ENCODE measurements at regions not wholly inside any gene's neighbourhood (a gene's known extent, or its start where the extent isn't known, plus 50 kb on each side); places are given as distances from the start of the nearest gene placed in this dataset.

GRCh38 chr6:3659748-3660147 lies 91.8 kb downstream of the PXDC1 start:
- TF ChIP-seq POLR2A (IDR thresholded peaks at IDR 0.05), result no peak
- TF ChIP-seq, protein P1, sequence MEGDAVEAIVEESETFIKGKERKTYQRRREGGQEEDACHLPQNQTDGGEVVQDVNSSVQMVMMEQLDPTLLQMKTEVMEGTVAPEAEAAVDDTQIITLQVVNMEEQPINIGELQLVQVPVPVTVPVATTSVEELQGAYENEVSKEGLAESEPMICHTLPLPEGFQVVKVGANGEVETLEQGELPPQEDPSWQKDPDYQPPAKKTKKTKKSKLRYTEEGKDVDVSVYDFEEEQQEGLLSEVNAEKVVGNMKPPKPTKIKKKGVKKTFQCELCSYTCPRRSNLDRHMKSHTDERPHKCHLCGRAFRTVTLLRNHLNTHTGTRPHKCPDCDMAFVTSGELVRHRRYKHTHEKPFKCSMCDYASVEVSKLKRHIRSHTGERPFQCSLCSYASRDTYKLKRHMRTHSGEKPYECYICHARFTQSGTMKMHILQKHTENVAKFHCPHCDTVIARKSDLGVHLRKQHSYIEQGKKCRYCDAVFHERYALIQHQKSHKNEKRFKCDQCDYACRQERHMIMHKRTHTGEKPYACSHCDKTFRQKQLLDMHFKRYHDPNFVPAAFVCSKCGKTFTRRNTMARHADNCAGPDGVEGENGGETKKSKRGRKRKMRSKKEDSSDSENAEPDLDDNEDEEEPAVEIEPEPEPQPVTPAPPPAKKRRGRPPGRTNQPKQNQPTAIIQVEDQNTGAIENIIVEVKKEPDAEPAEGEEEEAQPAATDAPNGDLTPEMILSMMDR (IDR thresholded peaks at IDR 0.05), result no peak
